ENCODE measurements at regions not wholly inside any gene's neighbourhood (a gene's known extent, or its start where the extent isn't known, plus 50 kb on each side); places are given as distances from the start of the nearest gene placed in this dataset.
A peak's percentile ranks its signal among the peaks of the same experiment; 100 is the strongest.

DNA sequence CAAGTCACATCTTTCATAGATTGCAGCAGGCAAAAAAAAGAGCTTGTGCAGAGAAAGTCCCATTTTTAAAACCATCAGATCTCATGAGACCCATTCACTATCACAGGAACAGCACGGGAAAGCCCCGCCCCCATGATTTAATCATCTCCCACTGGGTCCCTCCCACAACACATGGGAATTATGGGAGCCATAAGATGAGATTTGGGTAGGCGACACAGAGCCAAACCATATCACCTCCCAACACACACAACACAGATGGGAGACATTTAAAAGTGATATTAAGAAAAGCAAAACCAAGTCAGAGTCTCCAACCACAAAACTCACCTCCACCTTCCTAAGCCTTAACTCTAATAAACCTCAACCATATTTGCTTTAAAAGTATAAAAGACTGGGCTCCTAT lies 61.5 kb upstream of the TIAM1 start:
- no peak for ATAC-seq
- intact Hi-C loops (cut with DNase I) = no loop called here

DNA sequence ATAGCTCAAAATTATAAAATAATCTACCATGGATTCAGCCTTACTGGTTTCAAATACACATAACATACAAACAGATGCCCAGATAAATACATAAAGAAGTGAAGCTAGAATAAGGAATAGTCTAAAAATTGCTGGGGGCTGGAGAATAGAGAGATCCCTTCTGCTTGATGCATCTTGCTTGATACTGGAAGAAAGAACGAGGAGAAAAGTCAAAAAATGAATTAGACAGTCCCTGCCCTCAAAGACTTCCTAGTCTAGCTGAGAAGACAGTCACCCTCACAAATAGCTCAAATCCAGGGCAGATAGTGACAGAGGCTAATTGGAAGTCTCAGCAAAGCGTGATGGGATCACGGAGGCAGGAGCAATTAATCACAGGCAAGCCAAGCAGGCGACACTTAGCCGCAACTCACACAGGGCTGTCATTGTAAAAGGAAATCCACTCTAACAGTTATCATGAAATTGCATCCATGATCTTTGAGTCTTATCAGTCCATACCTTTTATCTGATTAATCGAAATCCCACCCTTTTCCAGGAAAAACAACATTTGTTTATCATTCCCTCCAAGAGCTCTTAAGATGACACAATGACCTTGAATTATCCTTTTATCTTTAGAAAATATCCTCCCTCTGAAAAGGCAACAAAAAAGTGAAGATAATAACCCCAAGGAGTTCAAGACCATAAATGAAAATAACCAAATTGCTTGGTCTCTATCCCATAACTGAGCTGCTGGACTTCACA lies 59.7 kb upstream of the TIAM1 start:
- WGBS, 2 donors = 23 to 24% methylated on average over 6 of the region's 6 CpGs
- ATAC-seq (peak in 1 of 4 donors; percentile 29), FAIRE-seq (no peak), DNase-seq (no peak)
- no peaks in the 10 kb centered on the region for H3K27me3 ChIP-seq
- no peaks in the 10 kb centered on the region for H3K9me3 ChIP-seq
- intact Hi-C loops (cut with DNase I) = no loop called here
- no peaks in the 10 kb centered on the region for H3K4me1 ChIP-seq
- H3K27ac ChIP-seq = no peak overlapping the region
- no peak overlapping the region for H3K4me3 ChIP-seq
- H3K36me3 ChIP-seq = no peaks in the 10 kb centered on the region
- TF ChIP-seq, protein P1, sequence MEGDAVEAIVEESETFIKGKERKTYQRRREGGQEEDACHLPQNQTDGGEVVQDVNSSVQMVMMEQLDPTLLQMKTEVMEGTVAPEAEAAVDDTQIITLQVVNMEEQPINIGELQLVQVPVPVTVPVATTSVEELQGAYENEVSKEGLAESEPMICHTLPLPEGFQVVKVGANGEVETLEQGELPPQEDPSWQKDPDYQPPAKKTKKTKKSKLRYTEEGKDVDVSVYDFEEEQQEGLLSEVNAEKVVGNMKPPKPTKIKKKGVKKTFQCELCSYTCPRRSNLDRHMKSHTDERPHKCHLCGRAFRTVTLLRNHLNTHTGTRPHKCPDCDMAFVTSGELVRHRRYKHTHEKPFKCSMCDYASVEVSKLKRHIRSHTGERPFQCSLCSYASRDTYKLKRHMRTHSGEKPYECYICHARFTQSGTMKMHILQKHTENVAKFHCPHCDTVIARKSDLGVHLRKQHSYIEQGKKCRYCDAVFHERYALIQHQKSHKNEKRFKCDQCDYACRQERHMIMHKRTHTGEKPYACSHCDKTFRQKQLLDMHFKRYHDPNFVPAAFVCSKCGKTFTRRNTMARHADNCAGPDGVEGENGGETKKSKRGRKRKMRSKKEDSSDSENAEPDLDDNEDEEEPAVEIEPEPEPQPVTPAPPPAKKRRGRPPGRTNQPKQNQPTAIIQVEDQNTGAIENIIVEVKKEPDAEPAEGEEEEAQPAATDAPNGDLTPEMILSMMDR (IDR thresholded peaks at IDR 0.05) = no peak

More for the DNA sequence above, 61.5 kb upstream of the TIAM1 start:
- no peaks in the 10 kb centered on the region for H3K36me3 ChIP-seq
- H3K4me3 ChIP-seq = no peak overlapping the region
- FAIRE-seq = no peak
- TF ChIP-seq, protein P1 (IDR thresholded peaks at IDR 0.05) = no peak
- H3K4me1 ChIP-seq = no peaks in the 10 kb centered on the region
- H3K9me3 ChIP-seq = no peaks in the 10 kb centered on the region
- 43 to 65% methylated on average over 3 of the region's 3 CpGs for WGBS, 2 donors
- no peak for DNase-seq
- no peaks in the 10 kb centered on the region for H3K27me3 ChIP-seq
- H3K27ac ChIP-seq = no peak overlapping the region

DNA sequence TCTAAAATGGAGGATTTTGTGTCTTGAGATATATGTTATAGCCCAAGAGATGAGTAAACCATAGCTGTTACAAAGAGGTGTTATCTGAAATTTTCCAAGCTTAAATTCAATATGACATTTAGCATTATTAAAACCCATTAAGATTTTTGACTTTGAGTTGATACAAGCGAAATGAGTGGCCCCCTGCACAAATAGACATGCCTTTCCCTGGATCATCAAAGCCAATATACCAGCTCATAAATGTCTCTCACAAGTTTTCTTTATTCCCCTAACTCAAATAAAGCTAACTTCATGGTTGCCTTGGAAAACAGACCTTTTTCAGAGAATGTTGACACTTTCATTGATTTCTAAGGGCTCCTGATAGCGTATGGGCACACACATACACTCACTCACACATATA lies 55.5 kb upstream of the TIAM1 start:
- Histone ChIP-seq H3K9me3 (no peaks in the 10 kb centered on the region), H3K27me3 (peaks cover 0 to 3% (median 0%) of the 10 kb centered on the region in 4 donors), H3K36me3 (no peaks in the 10 kb centered on the region), H3K4me1 (no peaks in the 10 kb centered on the region), H3K4me3 (no peak overlapping the region), H3K27ac (no peak overlapping the region)
- FAIRE-seq (no peak), ATAC-seq (no peak), DNase-seq (no peak)
- intact Hi-C loops (cut with DNase I) = no loop called here
- WGBS, 2 donors = 49 to 64% methylated on average over 2 of the region's 2 CpGs
- TF ChIP-seq, protein P1 (IDR thresholded peaks at IDR 0.05) = no peak

DNA sequence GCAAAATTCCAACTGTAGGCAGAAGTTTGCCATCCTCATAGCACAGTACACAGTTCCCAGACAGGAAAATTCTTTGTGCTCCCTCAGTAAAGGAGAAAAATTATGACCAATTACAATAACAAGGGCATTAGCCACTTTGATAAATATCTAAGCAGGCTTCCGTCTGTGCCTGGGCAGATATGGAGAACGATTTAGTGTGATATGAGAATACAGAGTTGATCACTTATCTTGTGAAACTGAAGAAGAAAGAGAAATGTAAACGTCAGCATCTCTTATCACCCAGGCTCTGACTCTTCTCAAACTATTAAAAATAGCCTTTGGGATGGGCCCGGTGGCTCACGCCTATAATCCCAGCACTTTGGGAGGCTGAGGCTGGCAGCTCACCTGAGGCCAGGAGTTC lies 54.5 kb upstream of the TIAM1 start:
- Histone ChIP-seq H3K9me3 (no peaks in the 10 kb centered on the region), H3K4me1 (no peaks in the 10 kb centered on the region), H3K27me3 (peaks cover 0 to 3% (median 0%) of the 10 kb centered on the region in 4 donors), H3K36me3 (no peaks in the 10 kb centered on the region), H3K4me3 (no peak overlapping the region), H3K27ac (no peak overlapping the region)
- intact Hi-C loops (cut with DNase I) = no loop called here
- 42 to 58% methylated on average over 5 of the region's 5 CpGs for WGBS, 2 donors
- TF ChIP-seq, protein P1 (IDR thresholded peaks at IDR 0.05) = no peak
- DNase-seq = no peak
- no peak for FAIRE-seq
- no peak for ATAC-seq

DNA sequence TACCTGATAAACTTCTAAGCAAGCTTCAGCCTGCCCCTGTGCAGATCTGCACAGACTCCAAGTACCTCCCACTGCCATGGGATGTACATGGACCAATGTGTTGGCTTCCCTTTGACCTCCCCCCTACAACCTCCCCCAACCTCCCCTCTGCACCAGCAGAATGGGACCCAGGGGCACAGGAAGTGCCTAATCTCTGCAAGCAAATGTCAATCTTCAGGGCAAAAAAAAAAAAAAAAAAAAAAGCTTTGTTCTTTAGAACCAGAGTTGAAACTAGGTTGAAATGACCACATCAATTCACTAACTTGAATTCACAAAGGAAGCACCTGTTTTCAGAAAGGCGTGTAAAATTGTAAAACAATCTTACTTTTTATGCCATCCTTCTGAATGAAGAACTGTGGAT lies 53.9 kb upstream of the TIAM1 start:
- ATAC-seq (no peak), DNase-seq (no peak), FAIRE-seq (no peak)
- H3K27me3 ChIP-seq = peaks cover 0 to 3% (median 0%) of the 10 kb centered on the region in 4 donors
- H3K27ac ChIP-seq = no peak overlapping the region
- TF ChIP-seq, protein P1 (IDR thresholded peaks at IDR 0.05) = no peak
- 45 to 73% methylated on average over 1 of the region's 1 CpG for WGBS, 2 donors
- intact Hi-C loops (cut with DNase I) = no loop called here
- no peaks in the 10 kb centered on the region for H3K9me3 ChIP-seq
- no peaks in the 10 kb centered on the region for H3K36me3 ChIP-seq
- no peak overlapping the region for H3K4me3 ChIP-seq
- no peaks in the 10 kb centered on the region for H3K4me1 ChIP-seq
